Natural killer cell (primary cell): ENCODE measurements at regions not wholly inside any gene's neighbourhood (a gene's known extent, or its start where the extent isn't known, plus 50 kb on each side); places are given as distances from the start of the nearest gene placed in this dataset.

Experiments
- ATAC-seq, 3 donors: fragments of 150-1000 bp in 2 of 3; fragments of 200-7000 bp in 1 of 3; cut with Tn5 transposase; 1 replicate in 1 of 3; 2 replicates in 2 of 3; pipeline ENCODE4 v1.10.0; 2021; ENCODE audit warnings: mild to moderate bottlenecking in 2 of 3, moderate library complexity in 2 of 3
- DNase-seq, 2 donors: peaks; one replicate each; pipeline versions ENCODE4 v3.0.0 to v3.0.0-alpha.2; 2013 to 2021; ENCODE audit warnings: mixed read lengths in 1 of 2
- H3K27ac ChIP-seq: one replicate; pipeline ENCODE4 v1.5.1; 2013; ENCODE audit warnings: mild to moderate bottlenecking, low read length
- H3K27me3 ChIP-seq: one replicate; pipeline ENCODE4 v1.6.1; 2013; ENCODE audit warnings: low read length; ENCODE audit not compliant: control insufficient read depth, insufficient read depth
- H3K36me3 ChIP-seq: one replicate; pipeline ENCODE4 v1.6.1; 2013; ENCODE audit warnings: low read length; ENCODE audit not compliant: control insufficient read depth, insufficient read depth
- H3K4me1 ChIP-seq: one replicate; pipeline ENCODE4 v1.6.1; 2013; ENCODE audit warnings: low read length; ENCODE audit not compliant: control insufficient read depth, insufficient read depth
- H3K4me3 ChIP-seq: one replicate; pipeline ENCODE4 v1.5.1; 2013; ENCODE audit warnings: low read length
- H3K9me3 ChIP-seq: one replicate; pipeline ENCODE4 v1.6.1; 2013; ENCODE audit warnings: low read length; ENCODE audit not compliant: control insufficient read depth, insufficient read depth
- H3K27ac Mint-ChIP-seq, 2 donors: one replicate each; pipeline ENCODE4 v1.8.0; 2022; ENCODE audit warnings: mild to moderate bottlenecking in 2 of 2, mixed read lengths in 2 of 2, moderate library complexity in 1 of 2
- H3K27me3 Mint-ChIP-seq, 2 donors: one replicate each; pipeline ENCODE4 v1.8.0; 2022; ENCODE audit warnings: low read depth in 2 of 2, mixed read lengths in 2 of 2
- H3K36me3 Mint-ChIP-seq: one replicate; pipeline ENCODE4 v1.8.0; 2022; ENCODE audit warnings: mixed read lengths
- H3K4me1 Mint-ChIP-seq, 2 donors: one replicate each; pipeline ENCODE4 v1.8.0; 2022; ENCODE audit warnings: mixed read lengths in 2 of 2
- H3K4me3 Mint-ChIP-seq: one replicate; pipeline ENCODE4 v1.8.0; 2022; ENCODE audit warnings: mild to moderate bottlenecking, moderate library complexity, mixed read lengths
- H3K9me3 Mint-ChIP-seq, 2 donors: one replicate each; pipeline ENCODE4 v1.8.0; 2022; ENCODE audit warnings: mixed read lengths in 2 of 2
- CTCF ChIP-seq: fragments of 200-600 bp; IDR thresholded peaks from one replicate; pipeline ENCODE4 v1.8.0; 2022; ENCODE audit warnings: antibody characterized with exemption
- whole genome bisulfite sequencing: methylation state at CpG from one replicate; pipeline ENCODE4 v1.1.7; 2013; ENCODE audit warnings: missing lambda C conversion rate; ENCODE audit not compliant: insufficient coverage; 5-methylcytosine and 5-hydroxymethylcytosine counted together
- intact Hi-C: fragments of 100-400 bp; cut with micrococcal nuclease; formaldehyde crosslinking; loops from one replicate; pipeline ENCODE4 v1.14.2; 2022

- intact Hi-C loops = no loop called here
- no peaks in the 10 kb centered on the region for H3K36me3 Mint-ChIP-seq
These were observed 409.0 kb upstream of the KCNMB2 start for GRCh38 chr3:178127221-178127620.

DNA sequence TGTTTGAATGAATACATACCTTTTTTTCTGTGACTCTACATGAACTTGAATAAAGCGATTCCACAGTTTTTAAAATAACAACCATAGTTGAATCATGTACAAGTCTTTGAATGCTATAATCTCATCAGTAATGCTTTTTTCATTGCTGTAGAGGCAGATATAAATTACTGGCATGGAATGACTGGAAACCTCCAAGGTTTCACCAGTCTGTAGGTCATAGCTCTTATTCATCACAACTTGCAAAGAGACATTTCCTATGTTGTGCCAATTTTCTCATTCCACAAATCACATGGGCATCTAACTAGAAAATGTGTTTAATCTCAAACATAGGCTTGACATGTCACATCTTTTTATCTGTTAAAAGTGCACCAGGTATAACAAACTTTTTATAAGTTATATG, 407.1 kb upstream of the KCNMB2 start:
- no peak for ATAC-seq
- Histone ChIP-seq H3K9me3 (no peaks in the 10 kb centered on the region), H3K36me3 (no peaks in the 10 kb centered on the region), H3K4me3 (no peak overlapping the region), H3K4me1 (no peaks in the 10 kb centered on the region), H3K27me3 (no peaks in the 10 kb centered on the region), H3K27ac (no peak overlapping the region)
- DNase-seq = no peak
- WGBS = no CpG with 5 or more reads among the region's 1 CpG
- Mint-ChIP-seq H3K27ac (no peak overlapping the region), H3K27me3 (no peaks in the 10 kb centered on the region), H3K36me3 (no peaks in the 10 kb centered on the region), H3K4me3 (no peak overlapping the region), H3K9me3 (no peaks in the 10 kb centered on the region), H3K4me1 (no peaks in the 10 kb centered on the region)
- intact Hi-C loops = no loop called here
- TF ChIP-seq CTCF = no peak

More at GRCh38 chr3:178127221-178127620, 409.0 kb upstream of the KCNMB2 start:
- Histone ChIP-seq H3K4me3 (no peak overlapping the region), H3K27ac (no peak overlapping the region), H3K9me3 (no peaks in the 10 kb centered on the region), H3K4me1 (no peaks in the 10 kb centered on the region), H3K36me3 (no peaks in the 10 kb centered on the region), H3K27me3 (no peaks in the 10 kb centered on the region)
- no peak for TF ChIP-seq CTCF
- ATAC-seq (no peak), DNase-seq (no peak)
- H3K4me3 Mint-ChIP-seq = no peak overlapping the region
- WGBS = 95% methylated on average over 11 of the region's 11 CpGs
- no peak overlapping the region for H3K27ac Mint-ChIP-seq
- no peaks in the 10 kb centered on the region for H3K4me1 Mint-ChIP-seq
- no peaks in the 10 kb centered on the region for H3K27me3 Mint-ChIP-seq
- no peaks in the 10 kb centered on the region for H3K9me3 Mint-ChIP-seq

DNA sequence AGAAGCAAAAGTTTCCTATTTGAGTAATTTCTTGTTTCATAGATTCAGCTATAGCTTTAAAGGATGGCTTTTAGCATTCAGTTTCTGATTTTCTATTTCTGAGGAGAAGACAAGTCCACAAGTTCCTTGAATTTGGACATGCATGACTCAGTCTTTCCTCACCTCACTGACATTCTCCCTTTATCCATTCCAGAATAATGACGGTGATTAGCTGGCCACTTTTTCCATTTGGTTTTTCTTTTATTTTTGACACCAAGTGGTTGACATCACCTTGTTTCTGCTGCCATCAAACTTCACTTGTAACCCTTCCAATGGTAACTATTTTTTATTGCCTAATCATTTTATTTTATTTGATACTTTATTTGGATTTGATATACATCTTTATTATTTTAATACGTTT, 404.4 kb upstream of the KCNMB2 start:
- Mint-ChIP-seq H3K9me3 (peaks cover 0 to 2% of the 10 kb centered on the region in 2 donors), H3K27ac (no peak overlapping the region), H3K4me3 (no peak overlapping the region), H3K4me1 (no peaks in the 10 kb centered on the region), H3K27me3 (no peaks in the 10 kb centered on the region), H3K36me3 (no peaks in the 10 kb centered on the region)
- Histone ChIP-seq H3K27ac (no peak overlapping the region), H3K4me1 (no peaks in the 10 kb centered on the region), H3K9me3 (no peaks in the 10 kb centered on the region), H3K4me3 (no peak overlapping the region), H3K27me3 (no peaks in the 10 kb centered on the region), H3K36me3 (no peaks in the 10 kb centered on the region)
- no peak for ATAC-seq
- no peak for DNase-seq
- no peak for TF ChIP-seq CTCF
- WGBS = 100% methylated on average over 1 of the region's 2 CpGs
- intact Hi-C loops = no loop called here

GRCh38 chr3:178137206-178137605, 399.0 kb upstream of the KCNMB2 start:
- H3K4me3 Mint-ChIP-seq = no peak overlapping the region
- no peaks in the 10 kb centered on the region for H3K9me3 ChIP-seq
- H3K27ac ChIP-seq = no peak overlapping the region
- H3K9me3 Mint-ChIP-seq = peaks cover 3 to 4% of the 10 kb centered on the region in 2 donors
- H3K4me1 ChIP-seq = no peaks in the 10 kb centered on the region
- H3K27me3 Mint-ChIP-seq = peaks cover 0 to 7% of the 10 kb centered on the region in 2 donors
- DNase-seq (no peak), ATAC-seq (no peak)
- H3K4me1 Mint-ChIP-seq = no peaks in the 10 kb centered on the region
- H3K36me3 Mint-ChIP-seq = no peaks in the 10 kb centered on the region
- H3K27ac Mint-ChIP-seq = no peak overlapping the region
- no peaks in the 10 kb centered on the region for H3K36me3 ChIP-seq
- TF ChIP-seq CTCF = no peak
- H3K4me3 ChIP-seq = no peak overlapping the region
- H3K27me3 ChIP-seq = no peaks in the 10 kb centered on the region
- intact Hi-C loops = no loop called here
- 88% methylated on average over 4 of the region's 4 CpGs for WGBS
